HEK293T (cell line): ENCODE measurements at regions not wholly inside any gene's neighbourhood (a gene's known extent, or its start where the extent isn't known, plus 50 kb on each side); places are given as distances from the start of the nearest gene placed in this dataset.

Source experiments
- CTCF ChIA-PET: fragments of 350-600 bp; formaldehyde crosslinking; extraction: SDS; loops from one replicate; lab custom pipeline; 2021; ENCODE audit warnings: antibody characterized with exemption, inconsistent platforms; lab: Yijun Ruan, JAX
- POLR2A ChIA-PET: fragments of 350-600 bp; formaldehyde crosslinking; extraction: SDS; loops from one replicate; lab custom pipeline; 2020; ENCODE audit warnings: antibody characterized with exemption, inconsistent platforms; lab: Yijun Ruan, JAX
- DNase-seq: peaks from one replicate; pipeline ENCODE4 v3.0.0; 2012; ENCODE audit warnings: mixed read lengths; ENCODE audit errors: extremely low spot score
- ARNT ChIP-seq: fragments of 450-650 bp; IDR thresholded peaks from 2 replicates; pipeline ENCODE4 v1.6.1; 2017; ENCODE audit warnings: mild to moderate bottlenecking
- BHLHE40 ChIP-seq: fragments of 450-650 bp; IDR thresholded peaks from 2 replicates; pipeline ENCODE4 v1.6.1; 2016; ENCODE audit warnings: mild to moderate bottlenecking, moderate library complexity, borderline replicate concordance
- CTBP1 ChIP-seq: fragments of 450-650 bp; IDR thresholded peaks from 2 replicates; pipeline ENCODE4 v1.6.1; 2016; ENCODE audit warnings: borderline replicate concordance
- ELF4 ChIP-seq: fragments of 450-650 bp; IDR thresholded peaks from 2 replicates; pipeline ENCODE4 v1.6.1; 2017; ENCODE audit warnings: antibody characterized with exemption
- FOXA1 ChIP-seq: fragments of 450-650 bp; IDR thresholded peaks from 2 replicates; pipeline ENCODE4 v1.6.1; 2016; ENCODE audit warnings: mild to moderate bottlenecking
- FOXK2 ChIP-seq: fragments of 450-650 bp; IDR thresholded peaks from 2 replicates; pipeline ENCODE4 v1.6.1; 2016; ENCODE audit warnings: mild to moderate bottlenecking
- FOXM1 ChIP-seq: fragments of 450-650 bp; IDR thresholded peaks from 2 replicates; pipeline ENCODE4 v1.6.1; 2017; ENCODE audit warnings: mild to moderate bottlenecking, borderline replicate concordance
- HDGF ChIP-seq: fragments of 450-650 bp; IDR thresholded peaks from 2 replicates; pipeline ENCODE4 v1.6.1; 2017; ENCODE audit warnings: antibody characterized with exemption, borderline replicate concordance
- L3MBTL2 ChIP-seq: fragments of 450-650 bp; conservative IDR thresholded peaks from 2 replicates; pipeline ENCODE4 v1.6.1; 2016; ENCODE audit warnings: mild to moderate bottlenecking
- LEF1 ChIP-seq: fragments of 450-650 bp; IDR thresholded peaks from 2 replicates; pipeline ENCODE4 v1.6.1; 2017; ENCODE audit warnings: mild to moderate bottlenecking, borderline replicate concordance
- NFRKB ChIP-seq: fragments of 450-650 bp; IDR thresholded peaks from 2 replicates; pipeline ENCODE4 v1.6.1; 2016; ENCODE audit warnings: mild to moderate bottlenecking, moderate library complexity
- SP1 ChIP-seq: fragments of 450-650 bp; IDR thresholded peaks from 2 replicates; pipeline ENCODE4 v1.6.1; 2017
- SUZ12 ChIP-seq: fragments of 450-650 bp; IDR thresholded peaks from 2 replicates; pipeline ENCODE4 v1.6.1; 2016; ENCODE audit warnings: mild to moderate bottlenecking
- TARDBP ChIP-seq: fragments of 450-650 bp; IDR thresholded peaks from 2 replicates; pipeline ENCODE4 v1.6.1; 2016
- ZNF384 ChIP-seq: fragments of 450-650 bp; IDR thresholded peaks from 2 replicates; pipeline ENCODE4 v1.6.1; 2016
- TF ChIP-seq, protein P1 (sequence below): fragments of 450-650 bp; IDR thresholded peaks from 2 replicates; pipeline ENCODE4 v1.6.1; 2016

DNA sequence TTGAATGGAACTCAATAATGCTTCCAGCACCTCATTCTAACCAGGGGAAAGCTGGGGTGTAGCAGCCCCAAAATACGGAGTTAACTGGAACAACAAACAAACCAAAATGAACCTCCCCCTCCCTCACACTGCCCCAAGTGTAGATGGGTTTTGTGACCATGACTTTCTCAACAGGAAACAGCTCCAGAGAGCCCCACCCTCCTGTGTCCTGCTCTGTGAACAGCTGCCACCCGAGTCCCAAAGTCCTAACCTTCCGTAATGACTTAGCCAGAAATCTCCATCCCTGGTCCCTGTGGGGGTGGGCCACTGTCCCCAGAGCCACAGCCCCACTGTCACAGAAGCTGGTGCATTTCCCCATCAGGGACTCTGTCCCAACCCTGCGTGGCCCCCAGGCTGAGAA is 155.4 kb downstream of the CRYBB2 start:
- POLR2A ChIA-PET = no interaction called here
- no peak for TF ChIP-seq FOXA1
- no peak for TF ChIP-seq HDGF
- no peak for TF ChIP-seq SUZ12

GRCh38 chr22:25375683-25376082 is 156.2 kb downstream of the CRYBB2 start:
- TF ChIP-seq L3MBTL2 = no peak
- no peak for TF ChIP-seq ELF4
- TF ChIP-seq TARDBP = no peak
- TF ChIP-seq ZNF384 = no peak
- TF ChIP-seq SP1 = no peak
- TF ChIP-seq BHLHE40 = no peak
- TF ChIP-seq FOXM1 = no peak
- no peak for TF ChIP-seq ARNT
- no peak for TF ChIP-seq CTBP1
- CTCF ChIA-PET = interaction anchor here (0.6 kb wide), 1 partner anchor 184 kb away, joined by 3 read pairs; no protein-coding TSS in a partner anchor

More for the DNA sequence above, 155.4 kb downstream of the CRYBB2 start:
- CTCF ChIA-PET = no interaction called here
- no peak for DNase-seq

DNA sequence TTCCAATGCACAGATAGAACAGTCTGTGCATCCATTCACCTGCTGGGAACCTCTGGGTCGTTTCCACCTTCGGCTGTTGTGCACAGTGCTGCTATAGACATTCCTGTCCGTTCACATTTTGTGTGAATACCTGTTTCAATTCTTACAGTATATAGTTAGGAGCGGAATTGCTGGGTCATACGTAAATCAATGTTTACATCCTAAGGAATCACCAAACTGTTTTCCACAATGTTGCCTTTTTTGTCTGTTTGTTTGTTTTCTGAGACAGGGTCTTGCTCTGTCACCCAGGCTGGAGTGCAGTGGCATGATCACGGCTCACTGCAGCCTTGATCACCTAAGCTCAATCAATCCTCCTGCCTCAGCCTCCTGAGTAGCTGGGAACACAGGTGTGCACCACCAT is 158.3 kb downstream of the CRYBB2 start:
- DNase-seq = no peak
- CTCF ChIA-PET = no interaction called here
- POLR2A ChIA-PET = interaction anchor here (0.7 kb wide), 1 partner anchor 105 kb away, joined by 4 read pairs; no protein-coding TSS in a partner anchor
- TF ChIP-seq BHLHE40 (no peak), SUZ12 (no peak), CTBP1 (no peak), L3MBTL2 (no peak), HDGF (no peak), FOXA1 (no peak), ARNT (no peak), ZNF384 (no peak), LEF1 (no peak), FOXM1 (no peak), TARDBP (no peak), FOXK2 (no peak), ELF4 (no peak), NFRKB (no peak), SP1 (no peak)
- TF ChIP-seq, protein P1, sequence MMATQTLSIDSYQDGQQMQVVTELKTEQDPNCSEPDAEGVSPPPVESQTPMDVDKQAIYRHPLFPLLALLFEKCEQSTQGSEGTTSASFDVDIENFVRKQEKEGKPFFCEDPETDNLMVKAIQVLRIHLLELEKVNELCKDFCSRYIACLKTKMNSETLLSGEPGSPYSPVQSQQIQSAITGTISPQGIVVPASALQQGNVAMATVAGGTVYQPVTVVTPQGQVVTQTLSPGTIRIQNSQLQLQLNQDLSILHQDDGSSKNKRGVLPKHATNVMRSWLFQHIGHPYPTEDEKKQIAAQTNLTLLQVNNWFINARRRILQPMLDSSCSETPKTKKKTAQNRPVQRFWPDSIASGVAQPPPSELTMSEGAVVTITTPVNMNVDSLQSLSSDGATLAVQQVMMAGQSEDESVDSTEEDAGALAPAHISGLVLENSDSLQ = no peak

More at GRCh38 chr22:25375683-25376082, 156.2 kb downstream of the CRYBB2 start:
- no peak for DNase-seq
- POLR2A ChIA-PET = no interaction called here

DNA sequence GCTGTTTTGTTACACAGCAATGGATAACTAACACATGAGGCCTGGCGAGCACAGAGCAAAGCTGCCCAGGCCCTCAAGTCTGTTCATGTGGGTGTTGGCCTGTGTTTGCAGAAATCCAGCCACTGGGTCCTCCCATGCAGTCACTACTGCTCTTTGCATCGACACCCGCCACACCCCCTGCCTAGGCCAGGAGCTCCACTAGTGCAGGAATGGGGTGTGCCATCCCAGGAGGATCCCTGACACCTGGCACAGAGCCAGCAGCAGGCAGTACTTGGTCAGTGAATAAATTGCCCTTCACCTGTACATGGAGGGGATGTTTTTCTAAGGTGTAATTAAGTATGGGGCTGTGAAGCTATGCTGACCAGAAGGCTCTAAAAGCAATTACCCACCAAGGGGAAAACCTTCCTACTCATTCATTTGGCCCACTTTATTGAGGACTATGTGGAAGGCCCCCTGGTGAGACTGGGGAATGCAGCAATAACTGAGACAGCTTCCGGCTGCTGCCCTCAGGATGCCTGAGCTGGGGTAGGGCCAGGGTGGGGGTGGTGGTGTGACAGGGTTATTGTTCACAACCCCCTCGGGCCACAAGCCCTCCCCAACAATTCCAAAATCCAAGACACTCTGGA is 160.8 kb downstream of the CRYBB2 start:
- ChIA-PET POLR2A (interaction anchor here (1.3 kb wide), 1 partner anchor 23 kb away, joined by 3 read pairs; no protein-coding TSS in a partner anchor), CTCF (interaction anchor here (0.5 kb wide), 1 partner anchor 67 kb away, joined by 3 read pairs; no protein-coding TSS in a partner anchor)
- DNase-seq = no peak
- TF ChIP-seq CTBP1 (no peak), L3MBTL2 (no peak)

GRCh38 chr22:25382762-25383161 is 163.3 kb downstream of the CRYBB2 start:
- TF ChIP-seq L3MBTL2 = no peak
- TF ChIP-seq, protein P1 = no peak
- no peak for TF ChIP-seq CTBP1
- TF ChIP-seq FOXM1 = no peak
- no peak for TF ChIP-seq FOXA1
- TF ChIP-seq ARNT = no peak
- TF ChIP-seq SP1 = no peak
- no peak for TF ChIP-seq TARDBP
- TF ChIP-seq SUZ12 = no peak
- TF ChIP-seq NFRKB = no peak
- no peak for TF ChIP-seq ZNF384
- no peak for TF ChIP-seq LEF1
- TF ChIP-seq ELF4 = no peak
- no peak for TF ChIP-seq FOXK2
- TF ChIP-seq HDGF = no peak
- TF ChIP-seq BHLHE40 = no peak
- no peak for DNase-seq
- ChIA-PET POLR2A (no interaction called here), CTCF (no interaction called here)

DNA sequence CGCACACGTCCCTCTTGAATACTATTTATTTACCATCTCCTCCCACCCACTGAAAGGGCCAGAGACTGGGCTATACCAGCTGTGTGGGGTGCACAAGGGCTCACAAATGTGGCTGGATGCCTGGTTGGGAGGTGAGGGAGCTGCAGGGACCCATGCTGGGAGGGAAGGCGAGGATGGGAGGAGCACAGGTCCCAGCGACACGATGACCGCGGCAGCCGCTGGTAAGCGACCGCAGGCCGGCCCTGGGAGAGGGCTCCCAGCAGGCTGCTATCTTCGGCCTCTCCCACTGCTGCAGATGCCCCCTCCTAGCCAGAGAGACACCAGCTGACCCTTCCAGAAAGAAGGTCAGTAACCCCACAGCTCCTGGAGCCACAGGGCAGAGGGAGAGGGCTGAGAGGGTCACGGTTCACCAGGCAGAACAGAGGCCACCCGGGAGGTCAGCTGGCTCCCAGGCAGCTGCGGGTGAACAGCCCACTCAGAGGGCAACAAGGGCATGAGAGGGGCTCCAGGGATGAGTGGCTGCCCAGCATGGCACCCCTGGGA is 163.9 kb downstream of the CRYBB2 start:
- ChIA-PET POLR2A (no interaction called here), CTCF (no interaction called here)
- TF ChIP-seq FOXA1 = no peak
- no peak for TF ChIP-seq FOXK2
- TF ChIP-seq, protein P1 = no peak
- no peak for TF ChIP-seq ELF4
- no peak for TF ChIP-seq CTBP1
- TF ChIP-seq BHLHE40 = no peak
- TF ChIP-seq LEF1 = no peak
- TF ChIP-seq NFRKB = no peak
- no peak for TF ChIP-seq ZNF384
- TF ChIP-seq HDGF = no peak
- no peak for DNase-seq
